Loucy (cell line): ENCODE measurements at regions not wholly inside any gene's neighbourhood (a gene's known extent, or its start where the extent isn't known, plus 50 kb on each side); places are given as distances from the start of the nearest gene placed in this dataset.

Experiments used
- H2AFZ ChIP-seq: fragments of 200-600 bp; sonication (generic); 2 replicates; pipeline ENCODE4 v1.6.0; 2016; ENCODE audit warnings: antibody characterized with exemption, mild to moderate bottlenecking, low read length, moderate library complexity
- H3F3A ChIP-seq: fragments of 200-600 bp; 2 replicates; pipeline ENCODE4 v1.6.0; 2016; ENCODE audit warnings: antibody characterized with exemption, low read depth, mild to moderate bottlenecking
- H3K27me3 ChIP-seq: fragments of 200-600 bp; sonication (generic); 2 replicates; pipeline ENCODE4 v1.6.1; 2014; ENCODE audit warnings: low read length, mild to moderate bottlenecking; ENCODE audit not compliant: insufficient read depth, poor library complexity, severe bottlenecking
- H3K36me3 ChIP-seq: fragments of 200-600 bp; sonication (generic); 2 replicates; pipeline ENCODE4 v1.6.1; 2016; ENCODE audit warnings: low read length; ENCODE audit not compliant: insufficient read depth
- H3K4me1 ChIP-seq: fragments of 200-600 bp; sonication (generic); 2 replicates; pipeline ENCODE4 v1.5.1; 2014; ENCODE audit warnings: low read length, mild to moderate bottlenecking; ENCODE audit not compliant: insufficient read depth, poor library complexity, severe bottlenecking
- H3K4me2 ChIP-seq: fragments of 200-600 bp; sonication (generic); 2 replicates; pipeline ENCODE4 v1.6.0; 2014; ENCODE audit warnings: antibody characterized with exemption, low read length, low read depth, mild to moderate bottlenecking; ENCODE audit not compliant: poor library complexity, severe bottlenecking
- H3K4me3 ChIP-seq: fragments of 200-600 bp; sonication (generic); 2 replicates; pipeline ENCODE4 v1.5.1; 2014; ENCODE audit warnings: low read length, mild to moderate bottlenecking, mixed read lengths; ENCODE audit not compliant: poor library complexity, severe bottlenecking
- H3K79me2 ChIP-seq: fragments of 200-600 bp; sonication (generic); 2 replicates; pipeline ENCODE4 v1.6.1; 2014; ENCODE audit warnings: low read length; ENCODE audit not compliant: insufficient read depth
- H3K9ac ChIP-seq: fragments of 200-600 bp; sonication (generic); 2 replicates; pipeline ENCODE4 v1.6.0; 2014; ENCODE audit warnings: mild to moderate bottlenecking, low read depth, low read length, moderate library complexity; ENCODE audit not compliant: poor library complexity, severe bottlenecking
- H3K9me2 ChIP-seq: fragments of 200-600 bp; sonication (generic); replicated peaks from 2 replicates; pipeline ENCODE4 v1.6.1; 2016; ENCODE audit warnings: low read depth, low read length, mixed read lengths
- H3K9me3 ChIP-seq: fragments of 200-600 bp; sonication (generic); 2 replicates; pipeline ENCODE4 v1.6.1; 2014; ENCODE audit warnings: mild to moderate bottlenecking, antibody characterized with exemption, low read length, low read depth; ENCODE audit not compliant: insufficient read depth
- H4K20me1 ChIP-seq: fragments of 200-600 bp; sonication (generic); 2 replicates; pipeline ENCODE4 v1.6.0; 2014; ENCODE audit warnings: antibody characterized with exemption, low read length, mild to moderate bottlenecking; ENCODE audit not compliant: insufficient read depth, poor library complexity, severe bottlenecking
- CTCF ChIP-seq: fragments of 200-600 bp; sonication (generic); conservative IDR thresholded peaks from 2 replicates; pipeline ENCODE4 v1.5.1; 2014; ENCODE audit warnings: mild to moderate bottlenecking, antibody characterized with exemption, low read length
- EZH2phosphoT487 ChIP-seq: fragments of 200-600 bp; IDR thresholded peaks from 2 replicates; pipeline ENCODE4 v1.6.1; 2018; ENCODE audit warnings: antibody characterized with exemption, mild to moderate bottlenecking, moderate library complexity, borderline replicate concordance

GRCh38 chr16:73955255-73955654 lies 341.4 kb upstream of the PSMD7 start:
- H3K9me2 ChIP-seq, result no peaks in the 10 kb centered on the region
- no peaks in the 10 kb centered on the region for H3K79me2 ChIP-seq
- H2AFZ ChIP-seq, result no peak overlapping the region
- H3K4me2 ChIP-seq, result no peak overlapping the region
- H3K9me3 ChIP-seq, result no peaks in the 10 kb centered on the region; the same call in 1 of the 2 replicates
- H3K36me3 ChIP-seq, result no peaks in the 10 kb centered on the region
- no peaks in the 10 kb centered on the region for H4K20me1 ChIP-seq
- no peaks in the 10 kb centered on the region for H3K27me3 ChIP-seq
- H3K9ac ChIP-seq, result no peak overlapping the region
- H3K4me3 ChIP-seq, result no peak overlapping the region
- H3K4me1 ChIP-seq, result no peaks in the 10 kb centered on the region
- H3F3A ChIP-seq, result no peaks in the 10 kb centered on the region
- TF ChIP-seq EZH2phosphoT487 (no peak), CTCF (no peak)

DNA sequence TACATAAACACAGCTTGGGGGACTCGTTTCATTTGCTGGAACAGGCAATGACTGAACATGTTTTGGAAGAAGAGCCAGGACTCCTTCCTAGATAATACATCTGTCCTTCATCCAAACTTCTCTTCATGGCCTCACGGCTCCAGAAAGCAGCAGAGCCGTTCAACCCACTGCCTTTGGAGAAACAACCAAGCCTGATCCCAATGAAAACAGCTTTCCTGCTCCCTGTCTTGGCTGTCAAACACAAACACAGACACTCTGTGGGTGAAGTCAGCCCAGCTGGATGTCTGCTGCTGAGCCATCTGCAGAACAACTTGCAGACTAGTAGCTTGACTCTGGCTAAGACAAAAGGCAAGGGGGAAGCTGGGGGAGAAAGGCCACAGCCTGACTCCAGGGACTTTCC lies 345.1 kb upstream of the PSMD7 start:
- H2AFZ ChIP-seq, result no peak overlapping the region
- H3K9me3 ChIP-seq, result no peaks in the 10 kb centered on the region
- no peaks in the 10 kb centered on the region for H3K4me1 ChIP-seq
- no peak overlapping the region for H3K9ac ChIP-seq
- no peaks in the 10 kb centered on the region for H3K36me3 ChIP-seq
- H4K20me1 ChIP-seq, result no peaks in the 10 kb centered on the region
- H3F3A ChIP-seq, result no peaks in the 10 kb centered on the region
- no peaks in the 10 kb centered on the region for H3K9me2 ChIP-seq
- TF ChIP-seq CTCF (no peak), EZH2phosphoT487 (no peak)
- no peaks in the 10 kb centered on the region for H3K79me2 ChIP-seq
- no peak overlapping the region for H3K4me3 ChIP-seq
- no peak overlapping the region for H3K4me2 ChIP-seq
- H3K27me3 ChIP-seq, result no peaks in the 10 kb centered on the region

DNA sequence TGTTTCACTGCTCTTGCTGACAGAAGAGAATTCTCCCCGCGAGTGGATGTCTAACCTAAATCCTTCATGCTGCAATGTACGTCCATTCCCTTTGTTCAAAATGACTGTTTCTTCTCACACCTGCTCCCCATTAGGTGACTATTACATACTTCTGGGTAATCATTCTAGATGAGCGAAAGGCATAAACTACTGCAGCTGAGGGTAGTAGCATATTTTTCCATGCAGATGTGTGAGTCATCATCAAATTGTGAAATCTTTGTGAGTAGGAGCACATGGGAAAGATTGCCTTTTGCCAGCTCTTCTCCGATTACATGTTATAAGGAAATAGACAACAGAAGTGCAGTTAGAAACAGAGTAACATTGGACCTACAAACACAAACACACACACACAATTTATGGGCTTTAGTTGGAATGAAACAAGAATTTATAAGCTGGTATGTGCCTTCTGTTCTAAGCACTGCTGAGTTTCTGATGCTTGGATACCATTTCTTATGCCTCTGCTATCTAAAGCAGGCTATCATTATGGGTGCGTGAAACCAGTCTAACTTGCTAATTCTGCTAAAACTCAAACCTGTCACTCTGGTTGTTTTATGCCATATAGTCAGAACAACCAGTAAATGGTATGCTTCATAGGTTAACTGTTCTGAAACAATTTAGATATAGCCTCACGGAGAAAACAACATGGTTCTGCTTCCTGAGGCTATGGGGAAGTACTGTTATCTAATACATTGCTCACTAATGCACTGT lies 346.9 kb upstream of the PSMD7 start:
- Histone ChIP-seq H3K4me2 (no peak overlapping the region), H4K20me1 (no peaks in the 10 kb centered on the region), H3F3A (no peaks in the 10 kb centered on the region), H3K9me3 (no peaks in the 10 kb centered on the region), H3K9me2 (no peaks in the 10 kb centered on the region), H3K4me3 (no peak overlapping the region), H3K27me3 (no peaks in the 10 kb centered on the region), H3K79me2 (no peaks in the 10 kb centered on the region), H3K36me3 (no peaks in the 10 kb centered on the region), H2AFZ (no peak overlapping the region), H3K9ac (no peak overlapping the region), H3K4me1 (no peaks in the 10 kb centered on the region)
- TF ChIP-seq EZH2phosphoT487 (no peak), CTCF (no peak)
